Ishikawa (cell line): ENCODE measurements at regions not wholly inside any gene's neighbourhood (a gene's known extent, or its start where the extent isn't known, plus 50 kb on each side); places are given as distances from the start of the nearest gene placed in this dataset.

Source experiments
- NFIC ChIP-seq: IDR thresholded peaks from 2 replicates; pipeline ENCODE4 v1.6.1; 2012
- RAD21 ChIP-seq: IDR thresholded peaks from 2 replicates; pipeline ENCODE4 v1.6.1; 2012; ENCODE audit warnings: low read depth
- TAF1 ChIP-seq: IDR thresholded peaks from 2 replicates; pipeline ENCODE4 v1.6.1; 2012; ENCODE audit warnings: low read depth, mild to moderate bottlenecking

- TF ChIP-seq TAF1 (no peak), RAD21 (no peak), NFIC (no peak)
Observed at GRCh38 chr9:108668938-108669335, 186.8 kb downstream of the ACTL7B start.
